Ishikawa (cell line): ENCODE measurements at regions not wholly inside any gene's neighbourhood (a gene's known extent, or its start where the extent isn't known, plus 50 kb on each side); places are given as distances from the start of the nearest gene placed in this dataset.

Experiments
- CEBPB ChIP-seq: IDR thresholded peaks from 2 replicates; pipeline ENCODE4 v1.6.1; 2012
- CREB1 ChIP-seq: IDR thresholded peaks from 2 replicates; pipeline ENCODE4 v1.6.1; 2012; ENCODE audit warnings: low read depth
- EP300 ChIP-seq: IDR thresholded peaks from 2 replicates; pipeline ENCODE4 v1.6.1; 2012; ENCODE audit warnings: borderline replicate concordance
- FOXM1 ChIP-seq: IDR thresholded peaks from 2 replicates; pipeline ENCODE4 v1.6.1; 2012; ENCODE audit warnings: low read depth, borderline replicate concordance
- NFIC ChIP-seq: IDR thresholded peaks from 2 replicates; pipeline ENCODE4 v1.6.1; 2012
- RAD21 ChIP-seq: IDR thresholded peaks from 2 replicates; pipeline ENCODE4 v1.6.1; 2012; ENCODE audit warnings: low read depth
- TEAD4 ChIP-seq: IDR thresholded peaks from 2 replicates; pipeline ENCODE4 v1.6.1; 2012
- YY1 ChIP-seq: IDR thresholded peaks from 2 replicates; pipeline ENCODE4 v1.6.1; 2012; ENCODE audit warnings: low read depth
- TF ChIP-seq, protein P1 (sequence below): IDR thresholded peaks from 2 replicates; pipeline ENCODE4 v1.6.1; 2012; ENCODE audit warnings: low read depth, mild to moderate bottlenecking
- TF ChIP-seq, protein P2 (sequence below): IDR thresholded peaks from 2 replicates; pipeline ENCODE4 v1.6.1; 2012
- TF ChIP-seq, protein P3 (sequence below): IDR thresholded peaks from 2 replicates; pipeline ENCODE4 v1.6.1; 2012

- TF ChIP-seq FOXM1 (no peak), CREB1 (no peak), EP300 (no peak), RAD21 (no peak), YY1 (no peak), TEAD4 (no peak), NFIC (no peak), CEBPB (no peak)
- TF ChIP-seq, protein P1, sequence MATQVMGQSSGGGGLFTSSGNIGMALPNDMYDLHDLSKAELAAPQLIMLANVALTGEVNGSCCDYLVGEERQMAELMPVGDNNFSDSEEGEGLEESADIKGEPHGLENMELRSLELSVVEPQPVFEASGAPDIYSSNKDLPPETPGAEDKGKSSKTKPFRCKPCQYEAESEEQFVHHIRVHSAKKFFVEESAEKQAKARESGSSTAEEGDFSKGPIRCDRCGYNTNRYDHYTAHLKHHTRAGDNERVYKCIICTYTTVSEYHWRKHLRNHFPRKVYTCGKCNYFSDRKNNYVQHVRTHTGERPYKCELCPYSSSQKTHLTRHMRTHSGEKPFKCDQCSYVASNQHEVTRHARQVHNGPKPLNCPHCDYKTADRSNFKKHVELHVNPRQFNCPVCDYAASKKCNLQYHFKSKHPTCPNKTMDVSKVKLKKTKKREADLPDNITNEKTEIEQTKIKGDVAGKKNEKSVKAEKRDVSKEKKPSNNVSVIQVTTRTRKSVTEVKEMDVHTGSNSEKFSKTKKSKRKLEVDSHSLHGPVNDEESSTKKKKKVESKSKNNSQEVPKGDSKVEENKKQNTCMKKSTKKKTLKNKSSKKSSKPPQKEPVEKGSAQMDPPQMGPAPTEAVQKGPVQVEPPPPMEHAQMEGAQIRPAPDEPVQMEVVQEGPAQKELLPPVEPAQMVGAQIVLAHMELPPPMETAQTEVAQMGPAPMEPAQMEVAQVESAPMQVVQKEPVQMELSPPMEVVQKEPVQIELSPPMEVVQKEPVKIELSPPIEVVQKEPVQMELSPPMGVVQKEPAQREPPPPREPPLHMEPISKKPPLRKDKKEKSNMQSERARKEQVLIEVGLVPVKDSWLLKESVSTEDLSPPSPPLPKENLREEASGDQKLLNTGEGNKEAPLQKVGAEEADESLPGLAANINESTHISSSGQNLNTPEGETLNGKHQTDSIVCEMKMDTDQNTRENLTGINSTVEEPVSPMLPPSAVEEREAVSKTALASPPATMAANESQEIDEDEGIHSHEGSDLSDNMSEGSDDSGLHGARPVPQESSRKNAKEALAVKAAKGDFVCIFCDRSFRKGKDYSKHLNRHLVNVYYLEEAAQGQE = no peak
- TF ChIP-seq, protein P2, sequence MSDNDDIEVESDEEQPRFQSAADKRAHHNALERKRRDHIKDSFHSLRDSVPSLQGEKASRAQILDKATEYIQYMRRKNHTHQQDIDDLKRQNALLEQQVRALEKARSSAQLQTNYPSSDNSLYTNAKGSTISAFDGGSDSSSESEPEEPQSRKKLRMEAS = no peak
- TF ChIP-seq, protein P3, sequence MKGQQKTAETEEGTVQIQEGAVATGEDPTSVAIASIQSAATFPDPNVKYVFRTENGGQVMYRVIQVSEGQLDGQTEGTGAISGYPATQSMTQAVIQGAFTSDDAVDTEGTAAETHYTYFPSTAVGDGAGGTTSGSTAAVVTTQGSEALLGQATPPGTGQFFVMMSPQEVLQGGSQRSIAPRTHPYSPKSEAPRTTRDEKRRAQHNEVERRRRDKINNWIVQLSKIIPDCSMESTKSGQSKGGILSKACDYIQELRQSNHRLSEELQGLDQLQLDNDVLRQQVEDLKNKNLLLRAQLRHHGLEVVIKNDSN = no peak
Observed at GRCh38 chr4:19156786-19157185, 1094.9 kb upstream of the SLIT2 start.
